ENCODE measurements at regions not wholly inside any gene's neighbourhood (a gene's known extent, or its start where the extent isn't known, plus 50 kb on each side); places are given as distances from the start of the nearest gene placed in this dataset.

DNA sequence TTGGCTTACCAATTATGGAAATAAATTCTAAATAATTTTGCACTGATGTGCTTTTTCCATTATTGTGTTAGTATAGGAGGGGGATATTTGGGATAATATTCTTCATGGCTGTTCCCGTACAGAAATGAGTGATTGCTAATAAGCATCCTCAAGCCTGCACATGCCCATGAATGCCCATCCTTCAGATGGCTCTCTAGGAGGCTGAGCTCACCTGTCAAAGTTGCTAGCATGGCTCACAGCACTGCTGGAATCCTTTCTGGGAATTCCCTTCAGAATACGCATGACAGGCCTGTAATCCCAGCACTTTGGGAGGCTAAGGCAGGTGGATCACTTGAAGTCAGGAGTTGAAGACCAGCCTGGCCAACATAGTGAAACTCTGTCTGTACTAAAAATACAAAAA, 124.1 kb downstream of the NXNL2 start:
- no peak overlapping the region for H3K4me3 ChIP-seq (replicated peaks in 1 of 3; ENCODE audit: insufficient read depth in 1 of 3, low read depth in 1 of 3, low read length in 3 of 3)
- no peaks in the 10 kb centered on the region for H3K4me1 ChIP-seq (ENCODE audit: control insufficient read depth, extremely low read depth, insufficient read depth, low read length)
- no peak overlapping the region for H3K4me2 ChIP-seq (ENCODE audit: insufficient read depth, low read length)
- no peaks in the 10 kb centered on the region for H3K9me3 ChIP-seq (replicated peaks; ENCODE audit: control insufficient read depth, insufficient read depth, low read length)
- TF ChIP-seq MYC (IDR thresholded peaks at IDR 0.05; ENCODE audit: low read depth, low read length) (no peak), POLR2A (IDR thresholded peaks at IDR 0.05; ENCODE audit: low read depth, low read length) (no peak), EZH2 (IDR thresholded peaks at IDR 0.05; ENCODE audit: borderline replicate concordance, low read depth, low read length, severe bottlenecking) (no peak), GATA2 (IDR thresholded peaks at IDR 0.05; ENCODE audit: insufficient read depth, insufficient read length, low read depth, low read length) (no peak), POLR2AphosphoS5 (IDR thresholded peaks at IDR 0.05; ENCODE audit: insufficient read depth, low read depth, low read length) (no peak), FOS (IDR thresholded peaks at IDR 0.05; ENCODE audit: borderline replicate concordance, insufficient read depth, low read length) (no peak), JUN (IDR thresholded peaks at IDR 0.05; ENCODE audit: borderline replicate concordance, insufficient read depth, insufficient read length, low read depth) (no peak)
- TF ChIP-seq, protein P1, sequence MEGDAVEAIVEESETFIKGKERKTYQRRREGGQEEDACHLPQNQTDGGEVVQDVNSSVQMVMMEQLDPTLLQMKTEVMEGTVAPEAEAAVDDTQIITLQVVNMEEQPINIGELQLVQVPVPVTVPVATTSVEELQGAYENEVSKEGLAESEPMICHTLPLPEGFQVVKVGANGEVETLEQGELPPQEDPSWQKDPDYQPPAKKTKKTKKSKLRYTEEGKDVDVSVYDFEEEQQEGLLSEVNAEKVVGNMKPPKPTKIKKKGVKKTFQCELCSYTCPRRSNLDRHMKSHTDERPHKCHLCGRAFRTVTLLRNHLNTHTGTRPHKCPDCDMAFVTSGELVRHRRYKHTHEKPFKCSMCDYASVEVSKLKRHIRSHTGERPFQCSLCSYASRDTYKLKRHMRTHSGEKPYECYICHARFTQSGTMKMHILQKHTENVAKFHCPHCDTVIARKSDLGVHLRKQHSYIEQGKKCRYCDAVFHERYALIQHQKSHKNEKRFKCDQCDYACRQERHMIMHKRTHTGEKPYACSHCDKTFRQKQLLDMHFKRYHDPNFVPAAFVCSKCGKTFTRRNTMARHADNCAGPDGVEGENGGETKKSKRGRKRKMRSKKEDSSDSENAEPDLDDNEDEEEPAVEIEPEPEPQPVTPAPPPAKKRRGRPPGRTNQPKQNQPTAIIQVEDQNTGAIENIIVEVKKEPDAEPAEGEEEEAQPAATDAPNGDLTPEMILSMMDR (IDR thresholded peaks at IDR 0.05; ENCODE audit: extremely low read depth in 1 of 2, insufficient read depth in 1 of 2, low read depth in 1 of 2, low read length in 2 of 2) = no peak
- TF ChIP-seq, protein P2, sequence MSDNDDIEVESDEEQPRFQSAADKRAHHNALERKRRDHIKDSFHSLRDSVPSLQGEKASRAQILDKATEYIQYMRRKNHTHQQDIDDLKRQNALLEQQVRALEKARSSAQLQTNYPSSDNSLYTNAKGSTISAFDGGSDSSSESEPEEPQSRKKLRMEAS (IDR thresholded peaks at IDR 0.05; ENCODE audit: insufficient read depth, insufficient read length) = no peak
- CTCF ChIA-PET = interaction anchor here (2.0 to 4.5 kb wide), 2 partner anchors 343 to 620 kb away, joined by 23 to 75 read pairs; no protein-coding TSS in a partner anchor
- POLR2A ChIA-PET = no interaction called here
- FAIRE-seq = no peak
- no peak overlapping the region for H2AFZ ChIP-seq (ENCODE audit: low read depth, low read length)
- H3K36me3 ChIP-seq (ENCODE audit: control insufficient read depth in 2 of 2, extremely low read depth in 1 of 2, insufficient read depth in 2 of 2, low read length in 2 of 2) = no peaks in the 10 kb centered on the region
- H3K79me2 ChIP-seq (ENCODE audit: control insufficient read depth, insufficient read depth, low read length) = no peaks in the 10 kb centered on the region
- H3K9ac ChIP-seq (replicated peaks; ENCODE audit: extremely low read depth, insufficient read depth, low read length) = no peak overlapping the region
- dilution Hi-C loops (cut with MboI; ENCODE audit: extremely low pct_ligation_motif_present, low sequenced_read_pairs) = no loop called here
- H3K27ac ChIP-seq (ENCODE audit: insufficient read depth, low read depth, low read length) = no peak overlapping the region
- H3K27me3 ChIP-seq (ENCODE audit: control insufficient read depth in 2 of 2, insufficient read depth in 2 of 2, low read length in 2 of 2) = no peaks in the 10 kb centered on the region
- DNase-seq (ENCODE audit: low read depth, low spot score) = no peak
- no peaks in the 10 kb centered on the region for H4K20me1 ChIP-seq (replicated peaks; ENCODE audit: control insufficient read depth, extremely low read depth, insufficient read depth, low read length)
- BruUV-seq (replicated peaks) = no TSS peak
- intact Hi-C loops (cut with micrococcal nuclease) = no loop called here
- H3K9me1 ChIP-seq (replicated peaks; ENCODE audit: control insufficient read depth, extremely low read depth, insufficient read depth, low read length) = no peaks in the 10 kb centered on the region

Data from endothelial cell of umbilical vein (primary cell).